CD4-positive, alpha-beta T cell treated with Interleukin-4 for 1 hour (primary cell): ENCODE measurements at regions not wholly inside any gene's neighbourhood (a gene's known extent, or its start where the extent isn't known, plus 50 kb on each side); places are given as distances from the start of the nearest gene placed in this dataset.
"Not testable (repeated sequence)": the region's sequence is repeated elsewhere in the genome, so short reads cannot be mapped to it uniquely, and the experiment has no call there.

ENCODE experiments used
- DNase-seq, 2 donors: peaks; one replicate each; pipeline ENCODE4 v3.0.0-alpha.2; 2020 to 2022

DNA sequence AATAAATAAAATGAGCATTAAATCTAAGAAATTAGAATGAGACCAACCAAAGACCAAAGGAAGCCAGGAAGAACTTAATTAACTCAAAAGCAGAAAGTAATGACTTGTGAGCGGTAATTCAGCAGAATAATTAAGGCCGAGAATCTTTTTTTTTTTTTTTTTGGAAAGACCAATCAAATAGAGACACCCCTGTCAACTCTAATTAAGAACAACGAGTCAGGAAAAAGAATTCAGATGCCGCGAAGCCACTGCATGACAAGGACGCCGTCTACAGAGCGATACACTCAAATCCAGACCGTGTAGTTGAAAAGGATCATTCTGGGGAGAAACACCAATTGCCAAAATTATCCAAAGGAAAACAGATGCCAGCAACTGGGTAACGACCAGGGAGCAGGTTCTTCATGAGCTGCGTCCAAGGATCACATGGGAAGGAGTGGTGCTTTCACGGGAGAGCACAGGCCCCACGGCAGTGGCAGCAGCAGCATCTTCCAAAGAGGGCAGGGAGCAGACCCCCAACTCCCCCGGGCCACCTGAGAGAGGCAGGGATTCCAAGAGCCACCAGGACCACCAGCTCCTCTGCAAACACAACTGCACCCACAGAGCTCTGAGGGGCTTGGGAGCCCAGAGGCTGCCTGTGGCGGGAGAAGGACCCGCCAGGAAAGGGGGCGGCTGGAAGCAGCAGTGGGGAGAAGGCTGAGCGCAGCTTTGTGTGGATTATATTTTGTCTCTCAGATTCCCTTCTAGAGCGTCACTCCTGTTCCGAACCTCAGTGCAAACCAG is 469.8 kb downstream of the BRD1 start:
- DNase-seq, result no peak

DNA sequence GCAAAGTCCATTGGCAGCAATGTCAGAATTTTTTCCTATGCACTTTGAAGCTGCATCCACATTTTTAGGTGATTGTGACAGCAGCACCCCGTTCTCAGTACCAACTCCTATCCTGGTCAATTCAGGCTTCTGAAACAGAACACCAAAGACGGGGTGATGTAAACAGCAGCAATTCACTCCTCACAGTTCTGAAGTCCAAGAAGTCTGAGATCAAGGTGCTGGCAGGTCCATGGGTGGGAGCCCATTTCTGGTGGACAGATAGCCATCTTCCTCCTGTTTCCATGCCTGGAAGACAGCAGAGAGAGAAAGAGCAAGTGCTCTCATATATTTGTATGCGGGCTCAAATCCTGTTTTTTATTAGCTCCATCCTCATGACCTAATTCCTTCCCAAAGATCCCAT is 471.2 kb downstream of the BRD1 start:
- DNase-seq, result no peak

DNA sequence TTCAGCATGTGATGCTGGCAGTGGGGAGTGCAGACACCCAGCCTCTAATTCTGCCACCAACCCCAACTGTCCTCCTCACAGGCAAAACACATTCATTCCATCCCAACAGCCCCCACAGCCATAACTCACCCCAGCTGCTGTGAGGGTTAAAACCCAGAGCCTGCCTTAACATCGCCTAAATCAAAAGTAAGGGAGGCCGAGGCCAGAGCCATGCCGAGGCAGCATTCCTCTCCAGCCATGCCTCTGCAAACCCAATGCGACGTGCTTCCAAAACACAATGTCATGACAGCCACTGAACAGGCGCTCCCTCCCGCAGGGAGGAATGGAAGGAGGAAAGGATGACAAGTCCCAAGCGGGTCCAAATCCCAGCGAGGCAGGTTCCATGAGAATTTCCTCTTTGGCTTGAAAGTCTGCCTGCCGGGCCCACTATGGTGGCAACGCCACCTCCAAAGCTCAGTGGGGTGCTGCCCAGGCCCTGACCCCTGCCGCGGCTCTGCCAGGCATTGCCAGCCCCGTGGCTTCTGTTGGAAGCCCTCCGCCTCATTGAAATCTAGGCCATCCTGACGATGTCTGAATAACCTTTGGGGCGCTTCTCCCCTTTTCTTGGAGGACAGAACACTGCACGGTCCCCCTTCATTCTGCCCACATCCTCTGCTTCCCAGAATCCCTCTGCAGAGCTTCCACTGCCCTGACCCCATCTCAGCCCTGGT is 472.3 kb downstream of the BRD1 start:
- no peak for DNase-seq

DNA sequence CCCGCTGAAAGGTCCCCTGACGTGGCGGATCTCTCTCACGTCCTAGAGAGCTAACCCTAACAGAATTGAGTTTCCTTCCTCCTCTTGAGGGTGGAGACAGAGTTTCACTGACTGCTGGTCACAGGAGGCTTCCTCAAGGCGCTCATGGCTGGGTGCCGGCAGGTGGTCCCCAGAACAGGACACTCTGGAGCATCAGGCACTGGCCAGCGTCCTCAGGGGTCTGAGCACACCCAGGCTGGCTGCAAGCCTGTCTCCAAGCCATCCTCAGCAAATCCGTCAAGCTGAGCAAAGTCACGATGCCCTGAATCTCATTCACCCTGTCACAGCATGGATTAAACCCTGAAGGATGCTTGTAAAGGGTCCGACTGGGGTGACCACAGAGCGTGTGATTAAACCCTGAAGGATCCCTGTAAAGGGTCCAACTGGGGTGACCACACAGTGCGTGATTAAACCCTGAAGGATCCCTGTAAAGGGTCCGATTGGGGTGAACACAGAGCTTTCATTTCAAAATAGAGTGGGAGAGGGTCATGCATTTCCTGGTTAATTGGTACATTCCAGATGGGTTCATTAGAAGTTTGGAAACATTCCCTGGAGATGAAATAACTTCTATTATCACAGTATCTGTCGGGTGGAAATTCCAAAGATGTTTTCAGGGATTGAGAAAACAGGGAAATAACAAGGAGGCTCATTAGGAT is 473.0 kb downstream of the BRD1 start:
- no peak for DNase-seq

DNA sequence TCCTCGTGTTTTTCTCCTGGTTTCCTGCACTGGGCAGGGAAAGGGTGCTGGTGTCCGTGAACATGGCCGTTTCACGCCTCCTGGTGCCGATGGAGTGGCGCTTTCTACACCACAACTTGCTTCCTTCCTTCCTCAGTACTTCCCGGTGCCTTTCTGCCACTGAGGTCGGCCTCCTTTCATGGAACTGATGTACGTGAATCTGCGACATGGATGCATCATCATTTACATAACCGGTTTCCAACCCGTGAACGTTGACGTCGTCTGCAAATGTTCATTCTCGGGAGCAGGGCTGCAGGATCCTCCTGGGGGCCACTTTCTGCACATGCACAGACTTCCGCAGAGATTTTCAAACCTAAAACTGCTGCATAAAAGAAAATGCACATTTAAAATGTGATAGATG is 474.4 kb downstream of the BRD1 start:
- DNase-seq, result no peak

DNA sequence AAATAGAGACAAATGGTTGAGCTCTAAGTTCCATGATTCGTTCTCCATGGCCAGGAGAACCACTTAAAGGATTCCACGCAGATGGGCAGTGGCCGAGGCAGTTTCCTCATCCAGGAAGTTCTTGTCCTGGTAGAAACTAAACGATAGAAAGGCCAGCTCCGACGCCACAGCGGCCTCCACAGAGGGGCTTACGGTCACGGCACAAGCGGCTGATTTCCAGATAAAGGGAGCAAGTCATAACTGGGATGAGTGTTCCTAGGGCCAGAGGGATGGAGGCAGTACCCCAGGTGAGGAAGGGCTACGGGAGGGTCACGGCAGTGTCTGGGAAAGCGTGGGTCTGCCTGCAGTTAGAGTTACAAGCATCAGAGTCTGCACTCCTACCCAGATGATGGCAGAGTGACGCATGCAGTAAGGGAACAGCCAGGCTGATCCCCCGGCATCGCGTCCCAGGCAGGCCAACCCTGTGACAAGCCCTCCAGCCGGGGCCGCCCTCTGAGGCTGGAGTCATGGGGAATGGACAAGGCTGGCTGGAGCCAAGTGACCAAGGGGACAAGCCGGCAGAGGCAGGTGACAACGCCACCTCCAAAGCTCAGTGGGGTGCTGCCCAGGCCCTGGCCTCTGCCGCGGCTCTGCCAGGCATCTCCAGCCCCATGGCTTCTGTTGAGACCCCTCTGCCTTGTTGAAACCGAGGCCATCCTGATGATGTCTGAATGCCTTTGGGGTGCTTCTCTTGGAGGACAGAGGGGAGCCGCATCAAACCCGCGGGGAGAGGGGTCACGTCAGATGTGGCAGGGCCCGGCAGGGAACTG is 475.1 kb downstream of the BRD1 start:
- peak in 1 of 2 donors; percentile 3 for DNase-seq

DNA sequence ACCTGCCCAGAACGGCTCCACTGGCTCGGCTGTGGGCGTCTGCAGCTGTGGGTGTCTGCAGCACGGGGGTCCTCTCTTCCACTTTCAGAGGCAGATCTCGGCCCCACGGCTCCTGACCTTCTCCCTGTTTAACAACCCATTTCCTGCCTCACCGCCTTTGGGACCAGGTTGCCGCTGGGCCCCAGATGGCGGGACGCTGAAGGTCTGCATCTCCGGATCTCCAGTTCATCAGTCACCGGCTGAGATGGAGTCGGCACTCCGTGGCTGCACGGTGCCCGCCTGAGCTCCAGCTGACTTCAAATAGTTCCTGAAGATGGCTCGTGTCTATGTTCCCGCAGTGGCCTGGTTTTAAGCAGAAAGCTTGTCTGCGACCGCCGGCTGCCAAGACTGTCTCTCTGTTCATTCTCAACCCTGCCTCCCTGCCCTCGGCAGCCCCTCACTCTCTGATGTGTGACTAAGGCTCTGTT is 475.9 kb downstream of the BRD1 start:
- DNase-seq, result peak in 1 of 2 donors; percentile 4

DNA sequence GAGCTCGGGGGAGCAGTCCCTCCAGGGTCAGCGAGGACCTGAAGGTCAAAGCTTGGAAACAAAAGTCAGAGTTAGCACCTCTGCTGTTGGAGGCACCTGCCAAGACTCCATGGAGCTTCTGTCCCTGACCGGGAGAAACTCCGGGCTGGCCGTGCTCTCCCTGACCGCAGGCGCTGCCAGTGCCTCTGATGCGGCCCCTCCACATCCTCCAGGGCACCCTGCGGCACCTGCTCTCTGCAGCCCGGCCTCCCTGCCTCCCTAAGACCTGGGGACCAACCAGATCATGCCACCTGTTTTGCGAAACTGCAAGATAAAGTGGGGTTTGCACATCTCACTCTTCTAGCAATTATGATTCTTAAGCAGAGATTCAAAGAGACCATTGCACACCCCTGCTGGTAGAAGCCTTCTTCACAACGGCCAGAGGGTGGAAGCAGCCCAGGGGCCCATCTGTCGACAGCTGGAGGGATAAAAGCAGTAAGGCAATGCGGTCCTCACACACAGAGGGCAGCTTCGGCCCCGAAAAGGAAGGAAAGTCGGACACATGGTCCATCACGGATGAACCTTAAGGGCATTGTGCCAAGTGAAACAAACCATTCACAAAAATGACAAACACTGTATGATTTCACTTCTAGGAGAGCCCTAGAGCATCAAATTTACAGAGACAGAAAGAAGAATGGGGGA is 477.1 kb downstream of the BRD1 start:
- peak in 1 of 2 donors; percentile 7 for DNase-seq

DNA sequence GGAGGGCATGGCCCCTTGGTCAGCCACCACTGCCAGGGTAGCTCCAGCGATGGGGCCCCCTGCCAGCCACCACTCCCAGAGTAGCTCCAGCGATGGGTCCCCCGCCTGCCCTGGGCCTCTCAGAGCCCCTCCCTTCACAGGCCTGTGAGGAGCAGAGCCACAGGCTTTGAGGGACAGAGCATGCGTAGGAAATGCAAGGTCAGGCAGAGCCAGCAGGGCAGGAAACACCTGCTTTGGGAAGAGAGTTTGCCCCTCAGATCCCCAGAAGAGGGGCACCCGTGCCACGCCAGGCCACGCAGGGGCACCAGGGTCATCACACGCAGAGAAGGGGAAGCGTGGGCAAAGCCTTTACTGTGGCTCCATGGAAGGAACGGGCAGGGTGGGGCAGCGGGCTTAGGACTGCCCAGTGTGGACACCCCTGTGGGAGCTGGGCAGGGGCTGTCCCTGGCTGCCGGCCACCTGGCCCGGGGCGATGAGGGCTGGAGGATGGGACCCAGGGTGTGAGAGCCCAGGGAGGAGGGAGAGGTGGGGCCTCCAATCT is 477.8 kb downstream of the BRD1 start:
- DNase-seq, result peak in 1 of 2 donors; percentile 7

DNA sequence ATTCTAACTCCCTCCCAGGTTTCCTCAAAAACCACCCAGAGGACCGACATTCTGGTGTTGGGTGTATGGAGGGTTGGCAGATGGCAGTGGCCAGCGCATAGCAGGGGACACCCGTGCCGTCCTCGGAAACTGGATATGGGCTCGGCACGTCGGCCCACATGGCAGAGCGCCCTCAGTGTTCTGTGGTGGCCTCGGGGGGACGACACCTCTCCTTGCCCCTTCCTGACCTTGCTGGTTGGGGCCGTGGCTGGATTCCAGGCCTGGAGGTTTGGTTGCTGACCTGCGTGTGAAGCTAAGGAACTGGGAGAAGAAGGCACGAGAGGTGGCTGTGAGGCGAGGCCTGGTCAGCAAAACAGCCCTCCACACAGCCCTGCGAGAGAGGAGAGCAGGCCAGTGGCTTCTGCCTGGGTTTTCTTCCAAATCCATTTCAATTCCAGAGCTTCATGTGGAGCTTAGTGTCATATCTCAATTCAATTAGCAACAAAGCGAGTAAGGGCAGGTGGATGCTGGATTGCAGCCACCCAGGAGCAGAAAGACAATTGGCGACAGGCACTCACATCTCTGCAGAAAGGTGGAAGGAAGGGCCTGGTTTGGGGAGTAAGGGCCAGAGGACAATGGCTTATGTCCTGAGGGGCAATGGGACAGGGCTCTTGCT is 478.4 kb downstream of the BRD1 start:
- peak in 1 of 2 donors; percentile 9 for DNase-seq

DNA sequence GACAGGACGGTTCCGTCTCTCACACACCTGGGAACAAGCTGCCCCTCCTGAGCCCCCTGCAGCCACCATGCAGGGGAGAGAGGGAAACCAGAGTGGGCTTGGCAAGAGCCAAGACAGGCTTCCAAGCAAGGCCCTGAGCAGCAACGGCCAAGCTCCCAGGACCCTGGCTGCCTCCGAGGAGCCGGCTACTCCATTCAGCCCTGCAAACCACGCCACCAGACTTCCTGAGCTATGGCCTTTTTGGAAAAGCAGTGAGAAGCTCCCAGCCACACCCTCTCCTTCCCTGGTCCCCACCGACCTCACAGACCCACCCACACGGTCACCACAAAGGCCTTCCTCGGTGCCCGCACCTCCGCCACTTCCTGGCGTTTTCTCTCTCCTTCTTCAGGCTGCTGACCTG is 479.0 kb downstream of the BRD1 start:
- peak in 1 of 2 donors; percentile 2 for DNase-seq

DNA sequence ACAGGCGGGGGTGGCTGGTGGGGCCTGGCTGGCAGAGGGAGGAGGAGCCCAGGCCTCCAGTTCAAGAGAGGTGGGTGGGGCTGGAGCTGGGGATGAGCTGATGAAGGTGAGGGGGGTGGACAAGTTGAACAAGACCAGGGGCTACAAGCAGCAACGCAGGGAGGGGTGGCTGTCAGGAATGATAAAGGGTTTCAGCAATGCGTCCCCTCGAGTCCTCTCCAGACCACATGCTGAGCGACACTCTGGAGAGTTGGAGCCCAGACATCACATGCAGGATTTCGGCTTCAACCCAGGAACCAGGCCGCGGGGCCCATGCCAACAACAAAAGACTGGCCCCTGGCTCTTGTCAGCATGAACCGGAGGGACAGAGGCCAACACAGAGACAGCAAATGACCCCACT is 480.3 kb downstream of the BRD1 start:
- DNase-seq, result no peak

DNA sequence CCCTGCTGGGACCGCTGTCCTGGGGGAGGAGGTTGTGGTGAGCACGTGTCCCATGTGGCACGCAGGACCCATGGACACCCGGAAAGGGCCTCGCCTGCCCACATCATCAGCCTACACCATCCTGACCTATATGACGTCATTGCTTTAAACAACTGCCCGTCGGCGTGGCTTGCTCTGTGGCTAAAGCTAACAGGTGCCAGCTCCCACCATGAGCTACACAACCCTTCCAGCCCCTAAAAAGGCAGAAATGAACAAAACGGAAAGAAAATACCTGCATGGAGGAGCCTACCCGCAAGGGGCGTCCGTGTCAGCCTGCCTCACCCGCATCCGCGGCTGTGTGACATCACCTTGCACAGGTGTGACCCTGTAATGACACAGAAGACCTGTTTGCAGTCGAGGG is 481.8 kb downstream of the BRD1 start:
- no peak for DNase-seq

DNA sequence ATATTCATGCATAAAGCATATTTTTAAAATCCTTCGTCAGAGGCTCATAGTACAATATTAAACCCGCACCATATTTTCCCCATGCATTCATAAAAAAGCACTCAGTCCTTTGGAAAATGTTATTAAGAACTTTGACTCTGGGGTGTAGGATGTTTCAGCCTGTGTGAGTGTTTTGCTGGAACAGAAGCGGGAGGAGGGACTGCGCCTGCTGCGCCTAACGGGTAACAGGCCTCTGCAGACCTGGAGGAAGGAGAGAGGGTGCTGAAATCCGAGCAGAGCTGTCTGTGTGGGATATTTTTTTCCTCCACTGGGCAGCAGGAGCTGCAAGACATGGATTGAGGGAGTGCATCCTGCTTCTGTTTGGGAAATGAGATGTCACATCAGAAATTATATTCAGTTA is 483.0 kb downstream of the BRD1 start:
- no peak for DNase-seq

DNA sequence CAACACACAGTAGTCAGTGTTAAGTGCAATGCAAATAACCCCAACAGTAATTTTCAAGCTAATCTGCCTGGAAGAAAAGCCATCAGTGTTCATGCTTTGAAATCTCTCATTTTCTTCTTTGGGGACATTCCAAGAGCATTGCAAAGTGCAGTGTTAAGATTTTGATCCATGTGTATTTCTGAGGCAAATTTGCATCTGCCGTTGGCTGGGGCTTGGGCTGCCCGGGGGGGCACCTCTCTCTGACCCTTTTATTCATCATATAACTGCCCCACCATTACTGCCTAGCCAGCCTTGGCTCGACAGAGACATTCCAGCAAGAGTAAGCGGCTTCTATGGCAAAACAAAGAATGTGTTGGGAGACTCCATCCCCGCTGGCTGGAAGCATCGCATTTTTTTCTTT is 483.5 kb downstream of the BRD1 start:
- no peak for DNase-seq

DNA sequence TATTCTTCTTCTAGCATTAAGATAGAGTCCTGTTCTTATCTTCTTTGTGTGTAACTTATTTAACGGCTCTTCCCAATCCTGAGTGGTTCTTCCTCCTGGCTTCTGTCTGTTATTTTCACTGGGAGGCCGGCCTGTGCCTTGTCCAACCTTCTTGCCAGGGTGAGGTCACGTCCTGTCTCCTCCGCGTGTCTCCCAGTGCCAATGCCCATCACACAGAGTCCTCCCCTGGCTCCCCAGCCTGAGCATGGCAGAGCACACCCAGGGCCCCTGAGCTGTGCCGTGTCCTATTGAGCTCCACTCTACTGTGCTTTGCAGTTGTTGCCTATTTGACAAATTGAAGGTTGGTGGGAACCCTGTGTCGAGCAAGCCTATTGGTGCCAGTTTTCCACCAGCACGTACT is 487.3 kb downstream of the BRD1 start:
- no peak for DNase-seq

DNA sequence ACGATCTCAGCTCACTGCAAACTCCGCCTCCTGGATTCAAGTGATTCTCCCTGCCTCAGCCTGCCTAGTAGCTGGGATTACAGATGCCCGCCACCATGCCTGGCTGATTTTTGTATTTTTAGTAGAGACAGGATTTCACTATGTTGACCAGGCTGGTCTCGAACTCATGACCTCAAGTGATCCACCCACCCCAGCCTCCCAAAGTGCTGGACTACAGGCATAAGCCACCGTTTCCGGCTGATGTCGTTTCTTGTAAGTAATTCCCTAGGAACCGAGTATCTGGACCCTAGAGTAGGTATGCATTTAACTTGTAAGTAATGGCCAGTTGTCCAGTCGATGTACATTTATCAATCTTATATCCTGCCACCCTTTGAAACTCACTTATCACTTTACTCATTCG is 491.2 kb downstream of the BRD1 start:
- not testable (repeated sequence) for DNase-seq

DNA sequence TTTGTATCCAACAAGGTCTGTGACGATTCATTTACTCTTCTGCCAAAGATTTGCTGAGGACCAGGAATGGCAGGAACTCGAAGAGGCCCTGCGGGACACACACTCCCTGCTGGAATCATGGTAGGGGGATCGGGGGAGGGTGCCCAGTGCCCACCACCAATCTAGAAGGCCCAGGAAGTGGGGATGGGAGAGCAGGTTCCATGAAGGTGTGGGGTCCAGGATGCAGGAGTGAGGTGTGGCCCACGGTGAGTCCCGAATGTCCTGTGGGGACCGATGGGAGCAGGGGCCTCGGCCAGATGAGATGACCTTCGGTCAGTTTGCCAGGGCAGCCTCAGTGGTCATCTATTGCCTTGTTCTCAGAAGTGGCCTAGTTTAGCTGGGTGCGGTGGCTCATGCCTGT is 492.7 kb downstream of the BRD1 start:
- no peak for DNase-seq

DNA sequence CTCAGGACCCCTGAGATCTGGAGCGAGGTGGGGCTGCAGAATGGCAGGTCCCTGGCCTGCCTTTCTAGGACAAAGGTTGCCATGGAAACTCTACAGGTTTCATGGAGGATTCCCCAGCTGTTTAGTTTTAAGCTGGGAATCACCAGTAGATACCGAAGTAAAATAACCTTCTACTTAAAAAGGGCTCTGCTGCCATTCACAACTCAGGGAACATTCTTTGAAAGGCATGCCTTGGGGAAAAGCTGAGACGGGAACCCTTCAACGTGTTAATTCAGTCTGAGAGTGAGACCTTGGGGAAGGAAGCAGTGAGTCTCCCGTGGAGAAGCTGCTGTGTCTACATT is 493.3 kb downstream of the BRD1 start:
- DNase-seq, result no peak

DNA sequence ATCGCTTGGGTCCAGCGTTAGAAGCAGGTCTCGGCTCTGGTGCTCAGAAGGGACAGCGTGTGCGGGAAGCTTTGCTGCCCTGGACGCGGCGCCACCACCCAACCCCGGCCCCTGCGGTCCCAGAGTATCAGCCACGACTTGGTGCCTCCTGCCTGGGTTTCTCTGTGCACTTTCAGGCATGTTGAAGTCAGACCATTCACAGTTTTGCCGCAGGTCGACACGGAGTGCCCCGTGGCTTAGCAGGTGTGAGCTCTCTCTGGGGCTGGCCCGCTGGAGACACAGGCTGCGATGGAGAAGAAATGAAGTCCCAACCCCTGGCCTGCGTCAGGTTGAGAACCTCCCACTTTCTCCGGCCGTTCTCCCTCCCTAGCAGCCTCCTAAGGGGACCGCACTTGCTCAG is 494.5 kb downstream of the BRD1 start:
- DNase-seq, result no peak

DNA sequence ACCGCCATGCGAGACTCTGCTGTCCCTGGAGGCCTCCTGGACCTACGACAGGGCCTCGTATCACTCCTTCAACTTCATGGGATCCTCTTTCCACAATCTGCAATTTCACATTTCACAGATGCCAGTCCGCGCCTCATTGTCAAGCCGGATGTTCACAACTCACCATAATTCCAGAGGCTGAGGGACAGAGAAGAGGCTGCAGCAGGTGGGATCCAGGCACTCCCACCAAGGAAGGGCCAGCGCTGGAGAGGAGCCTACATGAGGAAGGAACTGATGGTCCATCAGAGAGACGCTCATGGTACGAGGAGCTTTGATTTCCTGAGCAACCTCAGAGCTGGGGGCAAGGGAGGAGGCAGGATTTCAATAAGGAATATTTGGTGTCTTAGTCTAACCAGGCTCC is 495.0 kb downstream of the BRD1 start:
- no peak for DNase-seq

DNA sequence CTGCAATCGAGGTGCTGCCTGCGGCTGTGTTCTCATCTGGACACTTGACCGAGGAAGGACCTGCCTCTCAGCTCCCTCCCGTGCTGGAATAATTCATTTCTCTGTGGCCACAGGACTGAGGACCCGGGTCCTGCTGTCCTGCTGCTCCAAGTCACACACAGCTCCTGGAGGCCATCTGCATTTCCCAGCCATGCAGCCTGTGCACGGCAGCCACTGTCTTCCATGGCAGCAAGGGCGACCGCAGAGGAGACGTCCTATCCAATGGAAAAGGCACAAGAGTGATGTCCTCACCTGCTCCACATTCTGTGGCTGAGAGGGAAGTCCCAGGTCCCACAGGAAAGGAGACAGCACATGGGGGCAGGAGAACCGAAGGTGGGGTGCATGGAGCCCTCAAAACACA is 495.8 kb downstream of the BRD1 start:
- DNase-seq, result no peak
